Left ventricle myocardium inferior (tissue), 1 donor: ENCODE measurements at regions not wholly inside any gene's neighbourhood (a gene's known extent, or its start where the extent isn't known, plus 50 kb on each side); places are given as distances from the start of the nearest gene placed in this dataset.

ENCODE experiments used
- DNase-seq: peaks from one replicate; pipeline ENCODE4 v3.0.0-alpha.2; 2020
- H3K27ac ChIP-seq: fragments of 200-600 bp; replicated peaks from 2 replicates; pipeline ENCODE4 v1.8.0; 2021
- H3K27me3 ChIP-seq: fragments of 200-600 bp; 2 replicates; pipeline ENCODE4 v1.8.0; 2021; ENCODE audit warnings: low read depth
- H3K36me3 ChIP-seq: fragments of 200-600 bp; 2 replicates; pipeline ENCODE4 v1.8.0; 2021
- H3K4me1 ChIP-seq: fragments of 200-600 bp; 2 replicates; pipeline ENCODE4 v1.8.0; 2021
- H3K4me3 ChIP-seq: fragments of 200-600 bp; 2 replicates; pipeline ENCODE4 v1.8.0; 2021; ENCODE audit warnings: mild to moderate bottlenecking, moderate library complexity
- H3K9me3 ChIP-seq: fragments of 200-600 bp; replicated peaks from 2 replicates; pipeline ENCODE4 v1.8.0; 2021
- CTCF ChIP-seq: fragments of 200-600 bp; IDR thresholded peaks from 2 replicates; pipeline ENCODE4 v1.8.0; 2021; ENCODE audit warnings: antibody characterized with exemption, mild to moderate bottlenecking, borderline replicate concordance
- intact Hi-C: fragments of 100-400 bp; cut with micrococcal nuclease; formaldehyde crosslinking; loops from one replicate; pipeline ENCODE4 v1.11.0; 2022
- donor health status: DM: no; HTN: yes; CAD: no; lungs with severe emphysema.

- intact Hi-C loops = no loop called here
- Histone ChIP-seq H3K36me3 (no peaks in the 10 kb centered on the region), H3K4me3 (no peak overlapping the region), H3K4me1 (no peaks in the 10 kb centered on the region), H3K27ac (no peak overlapping the region), H3K9me3 (no peaks in the 10 kb centered on the region), H3K27me3 (no peaks in the 10 kb centered on the region)
- no peak for TF ChIP-seq CTCF
- no peak for DNase-seq
These were observed 247.6 kb upstream of the SOX2 start for GRCh38 chr3:181464033-181464694.

GRCh38 chr3:181461381-181461780, 250.3 kb upstream of the SOX2 start:
- Histone ChIP-seq H3K4me3 (no peak overlapping the region), H3K4me1 (no peaks in the 10 kb centered on the region), H3K36me3 (no peaks in the 10 kb centered on the region), H3K27ac (no peak overlapping the region), H3K27me3 (no peaks in the 10 kb centered on the region), H3K9me3 (no peaks in the 10 kb centered on the region)
- TF ChIP-seq CTCF = no peak
- intact Hi-C loops = no loop called here
- no peak for DNase-seq

GRCh38 chr3:181459516-181459915, 252.2 kb upstream of the SOX2 start:
- no peaks in the 10 kb centered on the region for H3K27me3 ChIP-seq
- no peak overlapping the region for H3K4me3 ChIP-seq
- H3K36me3 ChIP-seq = no peaks in the 10 kb centered on the region
- intact Hi-C loops = no loop called here
- no peaks in the 10 kb centered on the region for H3K4me1 ChIP-seq
- no peak for TF ChIP-seq CTCF
- no peak for DNase-seq
- no peaks in the 10 kb centered on the region for H3K9me3 ChIP-seq
- no peak overlapping the region for H3K27ac ChIP-seq

- no peak overlapping the region for H3K27ac ChIP-seq
- H3K9me3 ChIP-seq = no peaks in the 10 kb centered on the region
- H3K36me3 ChIP-seq = no peaks in the 10 kb centered on the region
- no peaks in the 10 kb centered on the region for H3K4me1 ChIP-seq
- no peaks in the 10 kb centered on the region for H3K27me3 ChIP-seq
- no peak for TF ChIP-seq CTCF
- DNase-seq = no peak
- intact Hi-C loops = no loop called here
- no peak overlapping the region for H3K4me3 ChIP-seq
These were observed 252.9 kb upstream of the SOX2 start for GRCh38 chr3:181458857-181459256.

- DNase-seq = no peak
- Histone ChIP-seq H3K27me3 (no peaks in the 10 kb centered on the region), H3K4me1 (no peaks in the 10 kb centered on the region), H3K27ac (no peak overlapping the region), H3K9me3 (no peaks in the 10 kb centered on the region), H3K36me3 (no peaks in the 10 kb centered on the region), H3K4me3 (no peak overlapping the region)
- intact Hi-C loops = no loop called here
- no peak for TF ChIP-seq CTCF
These were observed 254.0 kb upstream of the SOX2 start for GRCh38 chr3:181457756-181458155.

- H3K4me3 ChIP-seq = no peak overlapping the region
- H3K27me3 ChIP-seq = no peaks in the 10 kb centered on the region
- intact Hi-C loops = no loop called here
- H3K27ac ChIP-seq = no peak overlapping the region
- H3K4me1 ChIP-seq = no peaks in the 10 kb centered on the region
- no peak for TF ChIP-seq CTCF
- H3K9me3 ChIP-seq = no peaks in the 10 kb centered on the region
- H3K36me3 ChIP-seq = no peaks in the 10 kb centered on the region
- DNase-seq = no peak
These were observed 254.5 kb upstream of the SOX2 start for GRCh38 chr3:181457190-181457589.
